Endothelial cell of hepatic sinusoid (primary cell): ENCODE measurements at regions not wholly inside any gene's neighbourhood (a gene's known extent, or its start where the extent isn't known, plus 50 kb on each side); places are given as distances from the start of the nearest gene placed in this dataset.

Source experiments
- in situ Hi-C: cut with HindIII; loops from 2 replicates; pipeline ENCODE4 v1.10.0; 2017; ENCODE audit warnings: low sequenced_read_pairs

GRCh38 chr6:158249340-158249836 is 62.9 kb upstream of the TULP4 start:
- in situ Hi-C loops = no loop called here

- in situ Hi-C loops = loop anchor here (5.0 kb wide), 1 partner anchor 69 kb away; no protein-coding TSS in a partner anchor
Observed at GRCh38 chr6:158251565-158251964, 60.7 kb upstream of the TULP4 start.

GRCh38 chr6:158253248-158253647 is 59.0 kb upstream of the TULP4 start:
- in situ Hi-C loops = loop anchor here (5.0 kb wide), 1 partner anchor 71 kb away; no protein-coding TSS in a partner anchor

- in situ Hi-C loops = no loop called here
Observed at GRCh38 chr6:158255275-158255988, 56.8 kb upstream of the TULP4 start.

- in situ Hi-C loops = no loop called here
Observed at GRCh38 chr6:158255989-158256601, 56.2 kb upstream of the TULP4 start.

- in situ Hi-C loops = no loop called here
Observed at GRCh38 chr6:158256746-158257424, 55.4 kb upstream of the TULP4 start.

GRCh38 chr6:158257425-158257759 is 54.9 kb upstream of the TULP4 start:
- in situ Hi-C loops = no loop called here

GRCh38 chr6:158257781-158258180 is 54.5 kb upstream of the TULP4 start:
- in situ Hi-C loops = no loop called here

- in situ Hi-C loops = no loop called here
Observed at GRCh38 chr6:158259136-158259535, 53.1 kb upstream of the TULP4 start.

- in situ Hi-C loops = no loop called here
Observed at GRCh38 chr6:158259845-158260244, 52.4 kb upstream of the TULP4 start.

- in situ Hi-C loops = no loop called here
Observed at GRCh38 chr6:158262082-158262481, 50.2 kb upstream of the TULP4 start.
